GM21423 (cell line): ENCODE measurements at regions not wholly inside any gene's neighbourhood (a gene's known extent, or its start where the extent isn't known, plus 50 kb on each side); places are given as distances from the start of the nearest gene placed in this dataset.
"Not testable (repeated sequence)": the region's sequence is repeated elsewhere in the genome, so short reads cannot be mapped to it uniquely, and the experiment has no call there.

Experiments used
- ATAC-seq: cut with Tn5 transposase; IDR thresholded peaks from one replicate; pipeline ENCODE4 v1.9.1; 2021; ENCODE audit warnings: mild to moderate bottlenecking, moderate library complexity; ENCODE audit not compliant: unreplicated experiment

GRCh38 chr22:22061085-22062077 lies 78.8 kb upstream of the TOP3B start:
- no peak for ATAC-seq

GRCh38 chr22:22060200-22061084 lies 77.9 kb upstream of the TOP3B start:
- ATAC-seq = no peak

GRCh38 chr22:22059291-22060002 lies 76.9 kb upstream of the TOP3B start:
- no peak for ATAC-seq

- ATAC-seq = no peak
These were observed 76.2 kb upstream of the TOP3B start for GRCh38 chr22:22058633-22059290.

- no peak for ATAC-seq
These were observed 75.2 kb upstream of the TOP3B start for GRCh38 chr22:22057617-22058378.

GRCh38 chr22:22056809-22057594 lies 74.4 kb upstream of the TOP3B start:
- ATAC-seq = not testable (repeated sequence)

GRCh38 chr22:22052548-22053139 lies 70.1 kb upstream of the TOP3B start:
- ATAC-seq = not testable (repeated sequence)

GRCh38 chr22:22051032-22051431 lies 68.4 kb upstream of the TOP3B start:
- not testable (repeated sequence) for ATAC-seq

- ATAC-seq = no peak
These were observed 67.7 kb upstream of the TOP3B start for GRCh38 chr22:22050141-22050775.

- ATAC-seq = no peak
These were observed 67.1 kb upstream of the TOP3B start for GRCh38 chr22:22049684-22050083.

- ATAC-seq = no peak
These were observed 66.5 kb upstream of the TOP3B start for GRCh38 chr22:22048981-22049531.

- no peak for ATAC-seq
These were observed 65.8 kb upstream of the TOP3B start for GRCh38 chr22:22048318-22048942.

GRCh38 chr22:22047776-22048175 lies 65.2 kb upstream of the TOP3B start:
- no peak for ATAC-seq

GRCh38 chr22:22047266-22047665 lies 64.7 kb upstream of the TOP3B start:
- no peak for ATAC-seq

GRCh38 chr22:22046370-22046769 lies 63.8 kb upstream of the TOP3B start:
- ATAC-seq = no peak

GRCh38 chr22:22045571-22046335 lies 63.2 kb upstream of the TOP3B start:
- ATAC-seq = no peak
